ENCODE measurements at regions not wholly inside any gene's neighbourhood (a gene's known extent, or its start where the extent isn't known, plus 50 kb on each side); places are given as distances from the start of the nearest gene placed in this dataset.

DNA sequence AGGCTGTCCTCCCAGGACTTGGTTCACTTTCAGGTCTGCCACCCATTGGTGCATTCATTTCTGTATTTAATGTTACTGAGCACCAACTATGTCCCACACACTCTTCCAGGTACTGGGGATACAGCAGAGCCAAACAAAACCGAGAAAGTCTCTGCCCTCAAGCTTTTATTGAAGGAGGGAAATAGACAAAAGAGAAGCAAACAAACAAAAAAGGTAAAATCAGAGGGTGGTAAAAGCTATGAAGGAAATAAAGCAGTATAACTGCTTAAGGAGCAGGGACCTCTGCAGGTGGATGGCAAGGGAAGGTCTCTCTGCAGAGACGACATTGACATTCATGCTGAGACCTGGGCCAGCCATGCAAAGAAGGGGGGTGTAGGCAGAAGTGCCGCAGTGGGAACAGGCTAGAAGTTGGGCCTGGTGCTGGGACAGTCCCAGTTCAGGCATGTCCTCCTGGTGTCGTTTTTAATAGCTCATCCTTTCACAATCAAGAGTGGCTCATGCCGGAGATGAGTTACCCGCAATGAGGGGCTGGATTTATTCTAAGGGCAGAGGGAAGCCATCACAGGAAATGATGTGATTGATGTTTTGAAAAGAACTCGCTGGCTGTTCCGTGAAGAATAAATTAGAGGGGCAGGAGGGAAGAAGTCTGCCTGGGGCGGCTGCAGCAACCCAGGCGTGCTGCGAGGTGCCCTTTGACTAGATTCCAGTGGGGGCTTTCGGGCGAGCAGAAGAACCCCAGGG, 72.8 kb downstream of the IRF2BPL start:
- Mint-ChIP-seq H3K9me3 (ENCODE audit: low read depth) (no peaks in the 10 kb centered on the region), H3K4me1 (ENCODE audit: low read depth) (peaks cover 59% of the 10 kb centered on the region), H3K36me3 (no peaks in the 10 kb centered on the region), H3K27ac (peak overlapping the region; percentile 95), H3K27me3 (no peaks in the 10 kb centered on the region), H3K4me3 (peak overlapping the region; percentile 87)

DNA sequence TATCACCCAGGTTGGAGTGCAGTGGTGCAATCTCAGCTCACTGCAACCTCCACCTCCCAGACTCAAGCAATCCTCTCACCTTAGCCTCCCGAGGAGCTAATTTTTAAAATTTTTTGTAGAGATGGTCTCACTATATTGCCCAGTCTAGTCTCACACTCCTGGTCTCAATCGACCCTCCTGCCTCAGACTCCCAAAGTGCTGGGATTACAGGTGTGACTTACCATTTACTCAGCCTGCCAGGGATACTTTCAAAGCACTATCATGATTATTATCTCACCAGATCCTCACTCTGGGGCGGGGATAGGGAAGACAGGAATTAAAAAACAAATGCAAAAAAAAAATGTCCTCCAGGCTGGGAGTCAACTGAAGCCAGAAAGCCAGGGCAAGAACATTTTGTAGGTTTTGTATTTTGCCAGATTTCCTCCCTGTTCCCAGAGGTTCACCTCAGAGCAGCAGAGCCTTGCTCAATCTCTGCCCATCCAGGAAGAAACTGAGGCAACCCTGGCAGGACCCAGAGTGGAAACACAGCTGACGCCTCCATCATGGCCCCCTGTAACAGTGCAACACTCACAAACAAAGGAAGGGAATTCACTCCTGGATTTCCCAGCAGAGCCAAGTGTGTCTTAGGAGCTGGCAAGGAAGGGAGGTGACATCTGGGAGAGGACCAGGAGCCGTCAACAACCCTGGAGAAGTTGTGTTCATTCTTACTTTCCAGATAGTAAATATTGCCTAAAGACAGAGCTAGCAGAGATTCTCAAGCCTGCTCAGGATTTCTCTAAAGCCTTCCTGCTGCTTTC, 73.9 kb downstream of the IRF2BPL start:
- H3K27me3 Mint-ChIP-seq: no peaks in the 10 kb centered on the region
- H3K9me3 Mint-ChIP-seq (ENCODE audit: low read depth): no peaks in the 10 kb centered on the region
- no peaks in the 10 kb centered on the region for H3K36me3 Mint-ChIP-seq
- H3K4me1 Mint-ChIP-seq (ENCODE audit: low read depth): peaks cover 49% of the 10 kb centered on the region
- H3K4me3 Mint-ChIP-seq: no peak overlapping the region
- peak overlapping the region; percentile 95 for H3K27ac Mint-ChIP-seq

DNA sequence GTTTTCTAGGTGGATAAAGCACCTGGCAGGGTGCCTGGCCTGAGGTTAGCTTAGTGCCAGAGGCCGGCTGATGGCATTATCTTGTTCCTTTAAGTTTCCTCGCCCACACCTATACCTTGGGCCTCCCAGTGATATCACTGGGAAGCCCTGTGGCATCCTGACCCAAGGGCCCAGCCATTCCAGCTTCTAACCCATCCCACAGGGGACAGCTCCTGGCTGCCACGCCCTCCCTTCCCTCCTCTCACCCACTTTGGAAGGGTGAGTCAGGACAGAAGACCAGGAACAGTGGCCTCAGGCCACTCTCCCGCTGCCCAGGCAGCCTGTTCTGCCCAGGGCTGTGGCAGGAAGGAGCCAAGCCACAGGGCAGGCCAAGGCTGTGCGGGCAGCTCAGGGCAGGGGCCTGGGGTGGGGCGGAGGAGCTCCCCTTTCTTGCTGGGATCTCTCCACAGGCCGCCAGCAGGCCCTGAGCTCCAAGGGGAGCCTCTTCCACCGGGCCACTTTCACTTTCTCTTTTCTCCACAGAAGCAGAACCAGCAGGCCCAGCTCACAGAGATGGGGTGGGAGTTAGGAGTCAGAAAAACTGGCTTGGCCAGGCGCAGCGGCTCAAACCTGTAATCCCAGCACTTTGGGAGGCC, 75.1 kb downstream of the IRF2BPL start:
- Mint-ChIP-seq H3K9me3 (ENCODE audit: low read depth) (no peaks in the 10 kb centered on the region), H3K4me3 (peak overlapping the region; percentile 23), H3K4me1 (ENCODE audit: low read depth) (peaks cover 41% of the 10 kb centered on the region), H3K36me3 (no peaks in the 10 kb centered on the region), H3K27ac (peak overlapping the region; percentile 79), H3K27me3 (no peaks in the 10 kb centered on the region)

DNA sequence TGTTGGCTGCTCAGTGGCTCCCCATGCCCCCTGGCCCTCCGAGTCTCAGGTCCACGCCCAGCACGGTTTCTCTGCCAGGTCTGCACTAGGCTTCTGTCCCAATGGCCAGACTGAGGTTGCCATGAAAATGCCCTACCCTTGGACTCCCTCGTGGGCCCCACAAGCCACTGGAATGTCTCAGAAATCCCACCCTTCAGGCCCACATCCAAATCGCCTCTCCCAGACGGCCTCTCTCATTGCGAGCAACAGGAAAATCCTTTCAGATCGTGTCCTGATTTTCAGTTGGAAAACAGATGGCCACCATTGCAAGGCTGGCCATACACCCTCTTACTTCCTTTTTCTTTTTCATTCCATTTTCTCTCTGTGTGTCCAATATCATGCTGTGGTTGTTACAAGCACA, 77.3 kb downstream of the IRF2BPL start:
- Mint-ChIP-seq H3K36me3 (no peaks in the 10 kb centered on the region), H3K27ac (no peak overlapping the region), H3K4me1 (ENCODE audit: low read depth) (peaks cover 42% of the 10 kb centered on the region)

DNA sequence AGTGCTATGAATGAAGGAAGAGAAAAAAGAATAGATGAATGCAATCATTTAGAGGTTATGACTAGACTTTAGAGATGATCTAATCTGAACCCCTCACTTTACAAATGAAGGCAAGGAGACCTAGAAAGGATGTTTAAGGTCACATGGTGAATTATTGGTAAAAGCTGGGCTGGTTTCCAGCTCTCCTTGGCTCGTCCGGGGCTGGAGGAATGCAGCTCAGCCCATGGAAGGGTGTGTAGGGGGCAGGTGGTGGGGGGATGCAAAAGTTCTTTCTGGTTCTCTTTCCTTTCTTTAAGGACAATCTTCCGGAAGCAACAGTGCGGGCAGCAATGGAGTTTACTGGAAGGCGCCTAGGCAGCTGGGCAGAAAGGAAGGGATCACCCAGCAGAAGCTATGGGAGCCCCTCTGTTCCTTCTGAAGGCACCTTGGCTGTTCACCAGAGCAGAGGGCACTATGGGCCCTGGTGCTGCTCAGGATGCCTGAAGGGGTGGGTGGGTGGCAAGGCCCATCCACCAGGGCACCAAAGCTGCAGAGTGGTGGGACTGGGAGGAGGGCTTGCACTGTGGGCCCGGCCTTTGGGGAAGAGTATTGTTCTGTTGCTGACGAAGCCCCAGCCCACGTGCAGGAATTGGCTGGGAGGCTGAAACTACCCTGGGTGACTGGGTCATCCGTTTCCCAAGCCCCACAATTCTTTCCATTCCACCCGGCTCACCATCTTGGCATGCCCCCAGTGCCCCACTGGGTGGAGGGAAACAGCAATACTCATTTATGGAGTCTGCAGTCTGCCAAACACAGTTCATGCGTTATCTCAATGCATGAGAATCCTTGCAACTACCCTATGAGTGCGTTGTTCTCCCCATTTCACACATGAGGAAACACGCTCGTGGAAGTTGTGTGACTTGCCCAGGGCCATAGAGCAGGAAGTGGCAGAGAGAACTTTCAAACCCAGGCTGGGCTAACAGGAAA, 78.2 kb downstream of the IRF2BPL start:
- no peaks in the 10 kb centered on the region for H3K36me3 Mint-ChIP-seq
- H3K9me3 Mint-ChIP-seq (ENCODE audit: low read depth): no peaks in the 10 kb centered on the region
- no peaks in the 10 kb centered on the region for H3K27me3 Mint-ChIP-seq
- no peak overlapping the region for H3K4me3 Mint-ChIP-seq
- H3K4me1 Mint-ChIP-seq (ENCODE audit: low read depth): peaks cover 35% of the 10 kb centered on the region
- H3K27ac Mint-ChIP-seq: no peak overlapping the region

More for the DNA sequence above, 77.3 kb downstream of the IRF2BPL start:
- Mint-ChIP-seq H3K27me3 (no peaks in the 10 kb centered on the region), H3K9me3 (ENCODE audit: low read depth) (no peaks in the 10 kb centered on the region), H3K4me3 (no peak overlapping the region)

DNA sequence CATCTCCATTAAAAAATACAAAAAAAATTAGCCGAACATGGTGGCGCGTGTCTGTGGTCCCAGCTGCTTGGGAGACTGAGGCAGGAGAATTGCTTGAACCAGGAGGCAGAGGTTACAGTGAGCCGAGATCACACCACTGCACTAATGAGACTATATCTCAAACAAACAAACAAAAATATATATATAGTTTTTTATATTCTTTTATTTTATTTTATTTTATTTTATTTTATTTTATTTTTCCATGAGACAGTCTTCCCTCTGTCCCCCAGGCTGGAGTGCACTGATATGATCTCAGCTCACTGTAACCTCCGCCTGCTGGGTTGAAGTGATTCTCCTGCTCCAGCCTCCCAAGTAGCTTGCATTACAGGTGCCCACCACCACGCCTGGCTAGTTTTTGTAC, 79.5 kb downstream of the IRF2BPL start:
- H3K9me3 Mint-ChIP-seq (ENCODE audit: low read depth): no peaks in the 10 kb centered on the region
- no peaks in the 10 kb centered on the region for H3K27me3 Mint-ChIP-seq
- no peak overlapping the region for H3K4me3 Mint-ChIP-seq
- H3K4me1 Mint-ChIP-seq (ENCODE audit: low read depth): peaks cover 23% of the 10 kb centered on the region
- no peaks in the 10 kb centered on the region for H3K36me3 Mint-ChIP-seq
- H3K27ac Mint-ChIP-seq: no peak overlapping the region

DNA sequence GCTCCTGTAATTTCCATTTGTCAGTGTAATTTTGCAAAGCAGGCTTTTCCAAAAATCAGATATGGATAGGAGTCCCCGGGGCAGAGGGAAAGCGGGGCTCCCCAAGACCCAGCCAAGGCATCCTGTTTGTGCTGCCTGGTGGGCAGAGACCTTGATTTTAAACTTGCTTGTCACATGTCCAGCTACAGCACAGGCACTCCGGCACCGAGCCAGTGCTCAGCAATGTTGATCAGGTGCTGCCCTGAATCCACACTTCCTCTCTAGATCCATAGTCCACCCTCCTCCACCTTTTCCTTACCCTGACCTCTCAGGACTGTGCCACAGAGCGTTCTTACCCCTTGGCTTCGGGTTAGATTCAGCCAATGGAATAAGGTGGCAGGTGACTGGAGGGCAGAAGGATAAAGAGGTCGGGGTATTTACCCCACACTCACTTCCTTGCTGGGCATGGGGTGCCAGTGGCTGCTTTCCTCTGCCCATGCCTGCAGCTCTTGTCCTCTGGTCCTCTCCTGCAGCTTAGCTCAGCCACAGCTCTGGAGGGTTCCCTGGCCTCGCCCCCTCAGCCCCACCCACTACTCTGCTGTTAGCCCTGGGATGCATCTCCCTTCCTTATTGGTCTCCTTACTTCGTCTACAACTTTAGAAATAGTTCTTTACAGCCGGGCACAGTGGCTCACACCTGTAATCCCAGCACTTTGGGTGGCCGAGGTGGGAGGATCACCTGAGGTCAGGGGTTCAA, 80.1 kb downstream of the IRF2BPL start:
- Mint-ChIP-seq H3K9me3 (ENCODE audit: low read depth) (no peaks in the 10 kb centered on the region), H3K4me3 (no peak overlapping the region), H3K4me1 (ENCODE audit: low read depth) (peaks cover 20% of the 10 kb centered on the region), H3K36me3 (no peaks in the 10 kb centered on the region), H3K27me3 (no peaks in the 10 kb centered on the region), H3K27ac (peak overlapping the region; percentile 6)

DNA sequence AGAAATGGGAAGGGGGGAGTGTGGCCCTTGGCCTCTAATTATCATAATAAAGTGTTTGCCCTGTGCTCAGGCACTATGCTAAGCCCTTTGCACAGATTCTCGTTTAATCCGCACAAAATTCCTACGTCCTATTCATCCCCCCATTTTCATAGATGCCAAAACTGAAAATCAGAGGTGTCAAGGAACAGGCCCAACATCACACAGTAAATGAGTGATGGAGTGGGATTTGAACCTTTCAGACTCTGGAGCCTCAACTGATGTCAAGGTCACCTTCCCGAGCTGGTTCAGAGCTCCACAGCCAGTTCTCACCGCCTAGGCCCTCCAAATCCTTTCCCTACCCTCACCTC, 80.7 kb downstream of the IRF2BPL start:
- no peaks in the 10 kb centered on the region for H3K36me3 Mint-ChIP-seq
- no peak overlapping the region for H3K4me3 Mint-ChIP-seq
- peak overlapping the region; percentile 6 for H3K27ac Mint-ChIP-seq
- peaks cover 21% of the 10 kb centered on the region for H3K4me1 Mint-ChIP-seq (ENCODE audit: low read depth)
- H3K27me3 Mint-ChIP-seq: no peaks in the 10 kb centered on the region
- H3K9me3 Mint-ChIP-seq (ENCODE audit: low read depth): no peaks in the 10 kb centered on the region

DNA sequence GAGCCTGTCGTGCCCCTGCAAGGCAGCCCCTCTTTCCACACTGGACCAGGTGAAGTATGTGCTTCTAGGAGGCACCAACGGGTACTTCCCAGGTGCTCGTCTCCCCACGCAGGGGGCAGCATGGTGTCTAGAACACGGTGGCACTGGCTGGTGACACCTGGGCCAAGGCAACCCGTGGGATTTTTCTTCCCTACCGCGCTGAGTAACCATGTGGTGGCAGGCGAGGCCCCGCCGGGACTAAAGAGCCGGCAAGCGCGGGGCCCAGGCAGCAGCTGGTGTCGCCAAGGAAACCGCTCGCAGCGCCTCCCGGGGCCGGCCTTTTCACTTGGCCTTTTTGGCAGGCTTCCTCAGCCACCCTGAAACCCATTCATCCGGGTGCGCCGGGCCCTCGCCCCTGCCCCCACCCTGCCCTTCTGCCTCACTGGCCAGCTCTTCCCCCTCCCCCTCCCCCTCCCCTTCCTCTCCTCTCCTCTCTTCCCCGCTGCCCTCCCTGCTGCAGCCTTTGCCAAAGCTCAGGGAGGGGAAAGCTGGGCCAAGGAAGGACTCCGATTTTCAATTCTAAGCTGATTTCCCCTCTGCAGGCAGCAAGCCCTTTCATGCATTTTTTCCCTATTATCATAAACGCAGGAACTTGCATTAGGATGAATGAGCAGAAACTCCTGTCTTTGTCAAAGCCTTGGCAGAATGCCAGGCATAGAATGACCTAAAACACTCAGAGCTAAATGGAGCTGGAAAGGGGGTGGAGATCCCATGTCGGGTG, 81.2 kb downstream of the IRF2BPL start:
- Mint-ChIP-seq H3K4me1 (ENCODE audit: low read depth) (peaks cover 21% of the 10 kb centered on the region), H3K27ac (peak overlapping the region; percentile 79)

DNA sequence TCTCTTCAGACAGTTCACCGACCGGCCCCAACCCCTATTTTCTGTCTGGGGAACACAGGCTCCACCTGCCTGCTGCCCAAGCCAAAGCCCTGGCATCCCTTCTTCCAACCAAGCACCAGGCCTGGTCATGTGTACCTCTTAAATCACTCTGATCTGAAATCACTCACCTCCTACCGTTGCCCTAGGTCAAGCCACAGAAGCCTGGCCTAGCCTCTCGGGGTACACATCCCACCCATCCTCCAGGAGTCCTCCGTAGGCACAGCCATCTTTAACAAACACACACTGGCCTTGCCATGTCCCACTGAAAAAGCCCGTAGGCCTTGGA, 81.8 kb downstream of the IRF2BPL start:
- Mint-ChIP-seq H3K27ac (peak overlapping the region; percentile 79), H3K9me3 (ENCODE audit: low read depth) (no peaks in the 10 kb centered on the region), H3K36me3 (no peaks in the 10 kb centered on the region), H3K4me3 (no peak overlapping the region), H3K4me1 (ENCODE audit: low read depth) (peaks cover 21% of the 10 kb centered on the region), H3K27me3 (no peaks in the 10 kb centered on the region)

More for the DNA sequence above, 81.2 kb downstream of the IRF2BPL start:
- Mint-ChIP-seq H3K27me3 (no peaks in the 10 kb centered on the region), H3K36me3 (no peaks in the 10 kb centered on the region), H3K9me3 (ENCODE audit: low read depth) (no peaks in the 10 kb centered on the region), H3K4me3 (no peak overlapping the region)

DNA sequence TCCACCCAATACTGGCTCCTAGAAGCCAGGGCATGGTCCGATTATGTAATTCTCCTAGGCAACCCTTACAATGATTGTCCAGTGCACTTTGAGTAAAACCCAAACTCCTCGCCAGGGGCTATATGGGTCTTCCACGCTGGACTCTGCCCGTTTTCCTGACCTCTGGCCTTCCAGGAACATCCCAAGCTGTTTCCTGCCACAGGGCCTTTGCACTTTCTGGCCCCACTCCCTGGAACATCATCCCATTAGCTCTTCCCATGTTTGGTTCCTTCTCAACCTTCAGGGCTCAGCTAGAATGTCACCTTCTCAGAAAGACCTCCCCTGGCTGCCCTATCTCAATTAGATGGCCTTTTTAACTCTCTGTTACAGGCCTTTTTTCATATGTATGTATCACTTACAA, 85.4 kb downstream of the IRF2BPL start:
- Mint-ChIP-seq H3K9me3 (ENCODE audit: low read depth) (no peaks in the 10 kb centered on the region), H3K27ac (no peak overlapping the region), H3K4me1 (ENCODE audit: low read depth) (peaks cover 16% of the 10 kb centered on the region), H3K27me3 (no peaks in the 10 kb centered on the region), H3K4me3 (no peak overlapping the region), H3K36me3 (no peaks in the 10 kb centered on the region)

DNA sequence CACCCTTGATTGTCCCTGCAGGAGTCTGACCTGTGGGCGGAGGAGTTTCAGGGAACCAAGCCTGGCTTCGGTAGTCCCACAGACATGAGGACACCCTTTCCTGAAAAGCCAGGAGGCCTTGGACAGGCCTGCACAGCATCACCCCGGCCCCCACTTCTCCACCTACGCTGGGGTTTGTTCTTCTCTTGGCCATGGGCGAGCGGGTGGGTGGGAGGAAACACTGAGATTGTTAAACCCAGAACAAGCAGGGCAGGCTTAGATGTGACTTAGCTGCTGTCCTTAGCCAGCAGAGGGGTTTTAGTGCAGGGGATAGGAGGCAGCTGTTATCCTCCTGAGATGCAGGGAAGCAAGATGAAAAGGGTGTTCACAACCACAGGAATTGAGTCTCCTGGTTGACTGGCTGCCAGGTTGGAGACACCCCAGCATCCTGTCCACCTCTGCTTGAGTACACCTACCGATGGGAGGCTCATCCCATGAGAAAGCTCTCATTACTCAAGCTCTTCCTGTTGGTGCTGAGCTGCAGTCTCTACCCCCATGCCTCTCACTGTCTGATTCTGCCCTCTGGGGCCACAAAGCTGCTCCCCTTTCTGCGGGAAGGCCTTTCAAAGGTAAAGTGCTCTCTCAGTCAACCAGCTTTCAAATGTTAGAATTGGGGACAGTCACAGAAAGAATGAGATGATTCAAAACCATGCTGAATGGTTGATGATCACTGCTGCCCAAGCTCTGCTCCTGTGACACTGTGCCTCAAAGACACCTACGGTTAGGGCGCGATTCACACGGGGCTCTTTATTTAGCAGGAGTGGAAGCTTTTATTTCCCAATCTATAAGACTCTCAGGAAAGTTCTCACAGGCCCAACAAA, 86.3 kb downstream of the IRF2BPL start:
- no peaks in the 10 kb centered on the region for H3K36me3 Mint-ChIP-seq
- H3K27ac Mint-ChIP-seq: peak overlapping the region; percentile 1
- H3K9me3 Mint-ChIP-seq (ENCODE audit: low read depth): no peaks in the 10 kb centered on the region

DNA sequence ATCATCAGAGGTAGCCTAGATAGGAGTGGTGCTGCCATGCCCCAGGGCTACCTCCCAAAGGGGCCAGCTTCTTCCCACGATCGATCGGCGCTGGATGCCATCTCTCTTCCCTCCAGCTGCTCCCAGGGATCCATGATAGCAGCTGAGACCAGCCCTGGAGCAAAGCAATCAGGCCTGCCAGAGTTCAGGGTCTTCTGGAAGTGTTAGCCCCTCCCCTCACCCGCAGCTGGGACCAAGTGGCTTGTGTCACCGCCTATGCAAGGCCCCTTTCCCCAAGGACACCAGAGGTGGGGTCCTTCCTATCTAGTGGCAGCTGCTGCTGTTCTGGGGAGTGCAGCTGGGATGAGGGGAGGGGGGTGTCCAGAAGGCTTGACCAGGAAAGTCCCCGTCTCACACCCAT, 87.0 kb downstream of the IRF2BPL start:
- Mint-ChIP-seq H3K27me3 (no peaks in the 10 kb centered on the region), H3K9me3 (ENCODE audit: low read depth) (no peaks in the 10 kb centered on the region), H3K4me3 (no peak overlapping the region), H3K36me3 (no peaks in the 10 kb centered on the region), H3K27ac (no peak overlapping the region), H3K4me1 (ENCODE audit: low read depth) (peaks cover 3% of the 10 kb centered on the region)

More for the DNA sequence above, 86.3 kb downstream of the IRF2BPL start:
- peaks cover 9% of the 10 kb centered on the region for H3K4me1 Mint-ChIP-seq (ENCODE audit: low read depth)
- no peaks in the 10 kb centered on the region for H3K27me3 Mint-ChIP-seq
- H3K4me3 Mint-ChIP-seq: no peak overlapping the region
